ENCODE measurements at regions not wholly inside any gene's neighbourhood (a gene's known extent, or its start where the extent isn't known, plus 50 kb on each side); places are given as distances from the start of the nearest gene placed in this dataset.

DNA sequence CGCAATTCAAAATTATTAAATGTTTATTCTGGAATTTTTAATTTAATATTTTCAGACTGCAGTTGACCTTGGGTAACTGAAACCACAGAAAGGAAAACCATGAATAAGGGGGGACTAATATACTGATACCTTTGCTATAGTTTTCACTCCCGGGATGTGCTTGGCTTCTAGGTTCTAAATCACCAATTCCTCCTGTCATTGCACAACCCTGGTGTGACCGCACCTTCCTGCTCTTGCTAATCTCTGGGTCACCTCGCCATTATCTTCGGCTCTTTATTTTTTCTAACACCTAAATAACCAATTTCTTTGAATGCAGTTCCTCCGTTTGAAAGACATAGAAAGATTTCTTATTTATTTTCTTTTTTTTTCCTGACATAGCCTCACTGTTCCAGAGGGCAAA is 634.5 kb upstream of the GOT2 start (continued):
- TF ChIP-seq, protein P1, sequence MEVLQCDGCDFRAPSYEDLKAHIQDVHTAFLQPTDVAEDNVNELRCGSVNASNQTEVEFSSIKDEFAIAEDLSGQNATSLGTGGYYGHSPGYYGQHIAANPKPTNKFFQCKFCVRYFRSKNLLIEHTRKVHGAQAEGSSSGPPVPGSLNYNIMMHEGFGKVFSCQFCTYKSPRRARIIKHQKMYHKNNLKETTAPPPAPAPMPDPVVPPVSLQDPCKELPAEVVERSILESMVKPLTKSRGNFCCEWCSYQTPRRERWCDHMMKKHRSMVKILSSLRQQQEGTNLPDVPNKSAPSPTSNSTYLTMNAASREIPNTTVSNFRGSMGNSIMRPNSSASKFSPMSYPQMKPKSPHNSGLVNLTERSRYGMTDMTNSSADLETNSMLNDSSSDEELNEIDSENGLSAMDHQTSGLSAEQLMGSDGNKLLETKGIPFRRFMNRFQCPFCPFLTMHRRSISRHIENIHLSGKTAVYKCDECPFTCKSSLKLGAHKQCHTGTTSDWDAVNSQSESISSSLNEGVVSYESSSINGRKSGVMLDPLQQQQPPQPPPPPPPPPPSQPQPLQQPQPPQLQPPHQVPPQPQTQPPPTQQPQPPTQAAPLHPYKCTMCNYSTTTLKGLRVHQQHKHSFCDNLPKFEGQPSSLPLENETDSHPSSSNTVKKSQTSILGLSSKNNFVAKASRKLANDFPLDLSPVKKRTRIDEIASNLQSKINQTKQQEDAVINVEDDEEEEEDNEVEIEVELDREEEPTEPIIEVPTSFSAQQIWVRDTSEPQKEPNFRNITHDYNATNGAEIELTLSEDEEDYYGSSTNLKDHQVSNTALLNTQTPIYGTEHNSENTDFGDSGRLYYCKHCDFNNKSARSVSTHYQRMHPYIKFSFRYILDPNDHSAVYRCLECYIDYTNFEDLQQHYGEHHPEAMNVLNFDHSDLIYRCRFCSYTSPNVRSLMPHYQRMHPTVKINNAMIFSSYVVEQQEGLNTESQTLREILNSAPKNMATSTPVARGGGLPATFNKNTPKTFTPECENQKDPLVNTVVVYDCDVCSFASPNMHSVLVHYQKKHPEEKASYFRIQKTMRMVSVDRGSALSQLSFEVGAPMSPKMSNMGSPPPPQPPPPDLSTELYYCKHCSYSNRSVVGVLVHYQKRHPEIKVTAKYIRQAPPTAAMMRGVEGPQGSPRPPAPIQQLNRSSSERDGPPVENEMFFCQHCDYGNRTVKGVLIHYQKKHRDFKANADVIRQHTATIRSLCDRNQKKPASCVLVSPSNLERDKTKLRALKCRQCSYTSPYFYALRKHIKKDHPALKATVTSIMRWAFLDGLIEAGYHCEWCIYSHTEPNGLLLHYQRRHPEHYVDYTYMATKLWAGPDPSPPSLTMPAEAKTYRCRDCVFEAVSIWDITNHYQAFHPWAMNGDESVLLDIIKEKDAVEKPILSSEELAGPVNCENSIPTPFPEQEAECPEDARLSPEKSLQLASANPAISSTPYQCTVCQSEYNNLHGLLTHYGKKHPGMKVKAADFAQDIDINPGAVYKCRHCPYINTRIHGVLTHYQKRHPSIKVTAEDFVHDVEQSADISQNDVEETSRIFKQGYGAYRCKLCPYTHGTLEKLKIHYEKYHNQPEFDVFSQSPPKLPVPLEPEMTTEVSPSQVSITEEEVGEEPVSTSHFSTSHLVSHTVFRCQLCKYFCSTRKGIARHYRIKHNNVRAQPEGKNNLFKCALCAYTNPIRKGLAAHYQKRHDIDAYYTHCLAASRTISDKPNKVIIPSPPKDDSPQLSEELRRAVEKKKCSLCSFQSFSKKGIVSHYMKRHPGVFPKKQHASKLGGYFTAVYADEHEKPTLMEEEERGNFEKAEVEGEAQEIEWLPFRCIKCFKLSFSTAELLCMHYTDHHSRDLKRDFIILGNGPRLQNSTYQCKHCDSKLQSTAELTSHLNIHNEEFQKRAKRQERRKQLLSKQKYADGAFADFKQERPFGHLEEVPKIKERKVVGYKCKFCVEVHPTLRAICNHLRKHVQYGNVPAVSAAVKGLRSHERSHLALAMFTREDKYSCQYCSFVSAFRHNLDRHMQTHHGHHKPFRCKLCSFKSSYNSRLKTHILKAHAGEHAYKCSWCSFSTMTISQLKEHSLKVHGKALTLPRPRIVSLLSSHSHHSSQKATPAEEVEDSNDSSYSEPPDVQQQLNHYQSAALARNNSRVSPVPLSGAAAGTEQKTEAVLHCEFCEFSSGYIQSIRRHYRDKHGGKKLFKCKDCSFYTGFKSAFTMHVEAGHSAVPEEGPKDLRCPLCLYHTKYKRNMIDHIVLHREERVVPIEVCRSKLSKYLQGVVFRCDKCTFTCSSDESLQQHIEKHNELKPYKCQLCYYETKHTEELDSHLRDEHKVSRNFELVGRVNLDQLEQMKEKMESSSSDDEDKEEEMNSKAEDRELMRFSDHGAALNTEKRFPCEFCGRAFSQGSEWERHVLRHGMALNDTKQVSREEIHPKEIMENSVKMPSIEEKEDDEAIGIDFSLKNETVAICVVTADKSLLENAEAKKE (CRISPR knock-in tag; IDR thresholded peaks at IDR 0.05), result no peak
- no peak for TF ChIP-seq ZNF114 (CRISPR knock-in tag; IDR thresholded peaks at IDR 0.05)
- TF ChIP-seq, protein P2, sequence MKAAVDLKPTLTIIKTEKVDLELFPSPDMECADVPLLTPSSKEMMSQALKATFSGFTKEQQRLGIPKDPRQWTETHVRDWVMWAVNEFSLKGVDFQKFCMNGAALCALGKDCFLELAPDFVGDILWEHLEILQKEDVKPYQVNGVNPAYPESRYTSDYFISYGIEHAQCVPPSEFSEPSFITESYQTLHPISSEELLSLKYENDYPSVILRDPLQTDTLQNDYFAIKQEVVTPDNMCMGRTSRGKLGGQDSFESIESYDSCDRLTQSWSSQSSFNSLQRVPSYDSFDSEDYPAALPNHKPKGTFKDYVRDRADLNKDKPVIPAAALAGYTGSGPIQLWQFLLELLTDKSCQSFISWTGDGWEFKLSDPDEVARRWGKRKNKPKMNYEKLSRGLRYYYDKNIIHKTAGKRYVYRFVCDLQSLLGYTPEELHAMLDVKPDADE (IDR thresholded peaks at IDR 0.05), result no peak

DNA sequence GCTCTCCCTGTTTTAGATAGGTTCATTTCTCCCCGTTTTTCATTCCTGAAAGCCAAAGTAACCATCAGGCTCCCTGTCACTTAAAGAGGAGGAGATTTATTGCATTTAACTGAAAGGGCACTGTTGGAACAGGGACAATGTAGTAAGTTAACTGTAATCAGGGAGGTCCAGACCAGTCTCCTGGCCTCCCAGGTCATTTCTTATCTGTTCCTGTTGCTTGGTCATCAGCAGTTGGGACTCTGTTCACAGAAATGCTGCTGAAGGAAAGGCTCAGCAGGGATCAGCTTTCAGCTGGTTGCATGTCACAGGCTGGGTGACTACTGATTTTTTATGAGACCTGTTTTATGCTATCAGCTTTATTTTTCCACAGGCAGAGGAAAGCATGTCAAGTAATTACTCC is 622.6 kb upstream of the GOT2 start:
- H2AFZ ChIP-seq, result no peak overlapping the region; the same call in 1 of the 2 replicates
- Mint-ChIP-seq H3K9me3 (peaks cover 7% of the 10 kb centered on the region), H3K36me3 (ENCODE audit: low read depth) (peaks cover 6% of the 10 kb centered on the region; the same call in 2 of the 3 replicates), H3K27ac (no peak overlapping the region), H3K4me3 (no peak overlapping the region), H3K27me3 (ENCODE audit: insufficient read depth, low read depth, poor library complexity) (peaks cover 4% of the 10 kb centered on the region), H3K4me1 (peaks cover 21% of the 10 kb centered on the region)
- H3K4me2 ChIP-seq, result no peak overlapping the region
- ATAC-seq, result peak; percentile 38; the same call in 2 of the 3 replicates
- peak; percentile 5 for DNase-seq (ENCODE audit: low spot score)
- no peaks in the 10 kb centered on the region for H3K27me3 ChIP-seq (ENCODE audit: insufficient read depth)
- peaks cover 21% of the 10 kb centered on the region for H3K4me1 ChIP-seq (ENCODE audit: insufficient read depth)
- H3K9me2 ChIP-seq (ENCODE audit: insufficient read depth), result no peaks in the 10 kb centered on the region
- no peaks in the 10 kb centered on the region for H4K20me1 ChIP-seq (replicated peaks; ENCODE audit: insufficient read depth)
- H3K79me2 ChIP-seq (replicated peaks; ENCODE audit: insufficient read depth), result no peaks in the 10 kb centered on the region
- no peaks in the 10 kb centered on the region for H3F3A ChIP-seq (replicated peaks; ENCODE audit: low read depth)
- no peak for TF ChIP-seq ZNF331 (CRISPR knock-in tag; IDR thresholded peaks at IDR 0.05; ENCODE audit: low read depth)
- TF ChIP-seq, protein P3, sequence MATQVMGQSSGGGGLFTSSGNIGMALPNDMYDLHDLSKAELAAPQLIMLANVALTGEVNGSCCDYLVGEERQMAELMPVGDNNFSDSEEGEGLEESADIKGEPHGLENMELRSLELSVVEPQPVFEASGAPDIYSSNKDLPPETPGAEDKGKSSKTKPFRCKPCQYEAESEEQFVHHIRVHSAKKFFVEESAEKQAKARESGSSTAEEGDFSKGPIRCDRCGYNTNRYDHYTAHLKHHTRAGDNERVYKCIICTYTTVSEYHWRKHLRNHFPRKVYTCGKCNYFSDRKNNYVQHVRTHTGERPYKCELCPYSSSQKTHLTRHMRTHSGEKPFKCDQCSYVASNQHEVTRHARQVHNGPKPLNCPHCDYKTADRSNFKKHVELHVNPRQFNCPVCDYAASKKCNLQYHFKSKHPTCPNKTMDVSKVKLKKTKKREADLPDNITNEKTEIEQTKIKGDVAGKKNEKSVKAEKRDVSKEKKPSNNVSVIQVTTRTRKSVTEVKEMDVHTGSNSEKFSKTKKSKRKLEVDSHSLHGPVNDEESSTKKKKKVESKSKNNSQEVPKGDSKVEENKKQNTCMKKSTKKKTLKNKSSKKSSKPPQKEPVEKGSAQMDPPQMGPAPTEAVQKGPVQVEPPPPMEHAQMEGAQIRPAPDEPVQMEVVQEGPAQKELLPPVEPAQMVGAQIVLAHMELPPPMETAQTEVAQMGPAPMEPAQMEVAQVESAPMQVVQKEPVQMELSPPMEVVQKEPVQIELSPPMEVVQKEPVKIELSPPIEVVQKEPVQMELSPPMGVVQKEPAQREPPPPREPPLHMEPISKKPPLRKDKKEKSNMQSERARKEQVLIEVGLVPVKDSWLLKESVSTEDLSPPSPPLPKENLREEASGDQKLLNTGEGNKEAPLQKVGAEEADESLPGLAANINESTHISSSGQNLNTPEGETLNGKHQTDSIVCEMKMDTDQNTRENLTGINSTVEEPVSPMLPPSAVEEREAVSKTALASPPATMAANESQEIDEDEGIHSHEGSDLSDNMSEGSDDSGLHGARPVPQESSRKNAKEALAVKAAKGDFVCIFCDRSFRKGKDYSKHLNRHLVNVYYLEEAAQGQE (IDR thresholded peaks at IDR 0.05; ENCODE audit: unreplicated experiment), result no peak
- no peaks in the 10 kb centered on the region for H3K36me3 ChIP-seq (ENCODE audit: insufficient read depth)
- H3K4me3 ChIP-seq, result no peak overlapping the region
- no peak overlapping the region for H3K27ac ChIP-seq (ENCODE audit: low read depth)
